ACHN (cell line): ENCODE measurements at regions not wholly inside any gene's neighbourhood (a gene's known extent, or its start where the extent isn't known, plus 50 kb on each side); places are given as distances from the start of the nearest gene placed in this dataset.

Source experiments
- DNase-seq: peaks from one replicate; pipeline ENCODE4 v3.0.0-alpha.2; 2015
- in situ Hi-C: cut with HindIII; loops from 2 replicates; pipeline ENCODE4 v1.10.0; 2017; ENCODE audit warnings: low sequenced_read_pairs, low pct_ligation_motif_present, low pct_unique_long_range_greater_than_20kb

- in situ Hi-C loops, result no loop called here
Measured at GRCh38 chr18:21162786-21163185, 51.2 kb upstream of the ROCK1 start.

GRCh38 chr18:21163647-21164547 is 52.3 kb upstream of the ROCK1 start:
- DNase-seq, result peak; percentile 6
- in situ Hi-C loops, result no loop called here

More at GRCh38 chr18:21162786-21163185, 51.2 kb upstream of the ROCK1 start:
- no peak for DNase-seq

DNA sequence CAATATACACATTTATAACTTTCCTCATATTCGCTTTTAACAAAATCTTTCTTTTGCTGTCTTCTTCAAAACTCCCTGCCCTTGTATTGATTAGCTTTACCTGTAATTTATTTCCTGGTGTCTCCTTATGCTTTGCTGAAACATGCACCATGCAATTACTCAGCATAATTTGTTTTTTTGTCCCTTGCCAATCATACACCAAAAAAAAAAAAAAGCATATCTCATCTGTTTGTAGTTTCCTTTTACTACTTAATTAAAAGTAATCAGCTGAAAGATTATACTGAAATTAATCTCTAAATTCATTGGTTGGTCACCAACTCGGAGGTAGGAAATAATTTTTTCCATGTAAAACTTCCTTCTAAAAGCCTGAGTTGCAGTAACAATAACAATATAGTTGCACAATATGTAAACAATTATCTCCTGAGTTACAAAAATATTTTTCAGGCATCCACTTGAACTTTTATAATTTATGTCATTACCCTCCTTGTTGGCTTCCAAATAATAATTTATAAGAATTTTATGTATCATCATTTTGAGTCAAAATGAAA is 53.0 kb upstream of the ROCK1 start:
- in situ Hi-C loops, result no loop called here
- no peak for DNase-seq

- DNase-seq, result no peak
- in situ Hi-C loops, result no loop called here
Measured at GRCh38 chr18:21167641-21168377, 56.2 kb upstream of the ROCK1 start.

- in situ Hi-C loops, result no loop called here
- no peak for DNase-seq
Measured at GRCh38 chr18:21168880-21169279, 57.3 kb upstream of the ROCK1 start.

DNA sequence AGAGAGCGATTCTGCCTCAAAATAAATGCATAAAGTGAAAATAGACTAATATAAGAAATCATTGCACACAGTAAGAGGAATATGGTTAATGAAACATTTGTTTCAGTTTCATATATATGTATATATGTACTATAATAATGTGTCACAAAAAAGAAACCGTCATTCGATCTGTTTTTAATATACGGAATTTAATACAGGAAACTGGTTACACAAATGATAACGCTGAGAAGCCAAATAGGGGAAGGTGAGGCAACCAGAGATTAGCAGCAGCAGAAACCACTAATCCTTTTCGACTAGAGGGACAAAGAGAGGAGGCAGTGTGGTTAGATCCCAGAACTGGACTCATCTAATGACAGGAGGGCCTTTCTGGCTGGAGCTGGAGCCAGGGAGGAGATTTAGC is 64.2 kb upstream of the GREB1L start:
- no peak for DNase-seq
- in situ Hi-C loops, result no loop called here

GRCh38 chr18:21179590-21180220 is 62.3 kb upstream of the GREB1L start:
- peak; percentile 56 for DNase-seq
- in situ Hi-C loops, result no loop called here

DNA sequence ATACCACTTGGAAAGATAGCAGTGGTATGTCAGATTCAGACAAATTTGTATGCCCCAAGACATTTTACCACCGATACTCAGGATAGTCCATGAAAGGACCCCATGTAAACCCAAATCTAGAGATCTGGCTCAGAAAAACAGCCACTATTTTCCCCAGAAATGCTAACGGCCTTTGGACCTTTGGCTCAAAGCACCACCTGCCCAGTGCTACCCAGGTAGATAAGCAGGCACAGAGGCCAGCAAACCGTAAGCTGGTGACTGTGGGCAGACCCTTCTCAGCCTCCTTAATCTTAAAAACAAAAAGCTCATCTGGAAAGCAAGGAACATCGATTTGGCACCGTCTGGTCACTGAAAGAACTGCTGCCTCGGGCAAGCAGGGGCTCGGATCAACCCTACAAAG is 61.4 kb upstream of the GREB1L start:
- in situ Hi-C loops, result no loop called here
- DNase-seq, result no peak

DNA sequence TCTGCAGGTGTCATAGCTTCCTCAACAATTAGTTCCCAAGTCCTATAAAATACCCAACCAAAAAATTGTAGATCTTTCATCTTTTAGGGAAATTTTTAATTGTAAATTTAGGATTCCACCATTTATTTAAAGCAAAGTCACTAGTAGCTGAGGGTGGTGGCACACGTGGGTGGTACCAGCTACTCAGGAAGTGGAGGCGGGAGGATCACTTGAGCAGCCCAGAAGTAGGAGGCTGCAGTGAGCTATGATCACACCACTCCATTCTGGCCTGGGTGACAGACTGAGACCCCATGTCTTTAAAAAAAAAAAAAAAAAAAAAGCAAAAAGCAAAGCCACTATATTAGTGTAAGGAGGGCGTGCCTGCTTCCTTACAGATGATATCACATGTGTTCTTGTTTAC is 60.3 kb upstream of the GREB1L start:
- no peak for DNase-seq
- in situ Hi-C loops, result no loop called here

DNA sequence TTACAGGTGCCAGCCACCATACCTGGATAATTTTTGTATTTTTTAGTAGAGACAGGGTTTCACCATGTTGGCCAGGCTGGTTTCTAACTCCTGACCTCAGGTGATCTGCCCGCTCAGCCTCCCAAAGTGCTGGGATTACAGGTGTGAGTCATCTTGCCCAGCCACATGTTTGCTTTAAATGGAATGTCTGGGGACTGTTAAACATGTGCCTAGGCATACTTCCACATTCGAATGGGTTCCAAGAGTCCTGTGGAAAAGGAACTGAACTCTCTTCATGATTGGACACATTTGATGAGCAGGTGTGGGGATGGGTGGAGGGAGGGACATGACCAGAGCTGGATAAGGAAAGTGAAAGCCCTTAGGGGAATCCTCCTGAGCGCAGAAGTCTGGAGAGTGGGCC is 58.4 kb upstream of the GREB1L start:
- in situ Hi-C loops, result no loop called here
- no peak for DNase-seq

DNA sequence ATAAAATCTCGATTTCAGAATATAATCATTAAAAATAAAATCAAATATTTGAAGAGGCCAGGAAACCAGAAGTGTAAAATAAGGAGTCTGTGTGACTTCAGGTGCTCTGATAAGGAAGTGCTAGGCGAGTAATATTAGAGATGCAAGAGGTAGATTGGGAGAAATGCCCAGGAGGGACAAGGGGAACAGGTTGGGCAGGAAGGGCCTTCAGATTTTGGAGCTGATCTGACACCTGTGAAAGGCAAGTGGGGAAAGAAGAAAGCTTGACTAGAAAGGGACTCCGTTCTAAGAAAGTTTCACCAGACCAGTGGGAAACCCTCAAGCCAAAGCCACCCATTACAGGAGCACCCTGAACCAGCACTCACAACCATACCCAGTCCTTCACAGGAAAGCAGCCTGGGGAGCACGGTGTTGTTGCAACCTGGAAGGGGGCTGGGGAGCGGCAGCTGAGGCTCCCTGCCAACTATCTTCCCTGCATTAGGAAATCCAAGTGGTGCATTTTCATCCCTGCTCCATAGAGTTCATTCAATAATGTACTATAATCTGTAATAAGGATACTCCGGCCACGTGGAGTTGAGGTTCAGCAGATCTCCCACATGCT is 57.5 kb upstream of the GREB1L start:
- no peak for DNase-seq
- in situ Hi-C loops, result no loop called here

GRCh38 chr18:21187886-21188285 is 54.1 kb upstream of the GREB1L start:
- no peak for DNase-seq
- in situ Hi-C loops, result no loop called here

DNA sequence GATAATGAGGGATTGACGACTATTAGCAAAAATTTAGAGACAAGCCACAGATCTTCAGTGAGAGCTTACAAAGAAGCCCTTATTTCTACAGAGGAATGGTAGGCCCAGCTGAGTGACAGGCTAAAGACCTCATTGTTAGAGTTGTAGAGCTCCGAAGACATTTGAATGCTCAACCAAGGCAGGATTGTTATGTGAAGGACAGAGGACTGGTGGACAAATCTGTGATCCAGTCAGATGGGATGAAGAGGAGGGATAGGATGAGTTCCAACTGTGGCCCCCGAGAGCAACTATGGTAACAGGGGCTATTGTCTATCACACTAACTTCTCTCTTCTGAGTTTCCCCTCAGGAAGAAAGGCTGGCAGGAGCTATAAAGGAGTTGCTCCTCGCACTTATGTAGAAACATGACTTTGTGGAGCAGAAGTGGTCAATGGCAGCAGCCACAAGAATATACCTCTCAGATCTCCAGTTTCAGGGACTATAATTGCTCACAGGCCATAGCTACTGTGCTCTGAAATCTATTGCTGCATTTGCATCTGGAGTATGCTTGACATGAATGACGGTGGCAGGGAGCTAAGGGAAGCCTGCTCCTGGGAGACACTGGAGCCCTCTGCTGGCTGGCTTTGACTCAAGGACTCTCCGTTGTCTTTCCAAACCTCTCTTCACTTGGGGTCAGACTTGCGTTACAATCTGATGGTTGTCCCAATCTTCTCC is 50.3 kb upstream of the GREB1L start:
- peak; percentile 42 for DNase-seq
- in situ Hi-C loops, result no loop called here
